ENCODE measurements at regions not wholly inside any gene's neighbourhood (a gene's known extent, or its start where the extent isn't known, plus 50 kb on each side); places are given as distances from the start of the nearest gene placed in this dataset.
"Not testable (repeated sequence)": the region's sequence is repeated elsewhere in the genome, so short reads cannot be mapped to it uniquely, and the experiment has no call there.

- Histone ChIP-seq H3K27ac (no peak overlapping the region), H3K4me1 (no peaks in the 10 kb centered on the region; the same call in 2 of the 3 replicates), H3K9me3 (no peaks in the 10 kb centered on the region), H3K4me2 (no peak overlapping the region), H3K4me3 (no peak overlapping the region)
- FAIRE-seq (no peak), DNase-seq (ENCODE audit: low read depth in 1 of 2, low spot score in 1 of 2) (no peak), ATAC-seq (no peak)
- POLR2A ChIA-PET: no interaction called here
- CTCF ChIA-PET: interaction anchor here (1.6 to 27.7 kb wide), 3 partner anchors 8 to 186 kb away, joined by 6 to 206 read pairs (median 19); no protein-coding TSS in a partner anchor
- WGBS (ENCODE audit: missing lambda C conversion rate): 56% methylated on average over 2 of the region's 2 CpGs
- TF ChIP-seq CEBPB (IDR thresholded peaks at IDR 0.05) (no peak), HDAC2 (IDR thresholded peaks at IDR 0.05) (no peak), ZFP36 (IDR thresholded peaks at IDR 0.05; ENCODE audit: borderline replicate concordance, partially characterized antibody) (no peak), POLR2A (IDR thresholded peaks at IDR 0.05; ENCODE audit: low read length) (no peak), NPAS2 (CRISPR knock-in tag; IDR thresholded peaks at IDR 0.05; ENCODE audit: borderline replicate concordance) (no peak), SREBF2 (IDR thresholded peaks at IDR 0.05) (no peak), PBX3 (IDR thresholded peaks at IDR 0.05) (no peak), RCOR1 (IDR thresholded peaks at IDR 0.05; ENCODE audit: low read depth, low read length) (no peak), KDM5A (IDR thresholded peaks at IDR 0.05) (no peak), MYC (IDR thresholded peaks at IDR 0.05; ENCODE audit: borderline replicate concordance, low read length) (no peak), RFX5 (IDR thresholded peaks at IDR 0.05) (no peak), ZNF302 (CRISPR knock-in tag; IDR thresholded peaks at IDR 0.05) (no peak)
- TF ChIP-seq, protein P1, sequence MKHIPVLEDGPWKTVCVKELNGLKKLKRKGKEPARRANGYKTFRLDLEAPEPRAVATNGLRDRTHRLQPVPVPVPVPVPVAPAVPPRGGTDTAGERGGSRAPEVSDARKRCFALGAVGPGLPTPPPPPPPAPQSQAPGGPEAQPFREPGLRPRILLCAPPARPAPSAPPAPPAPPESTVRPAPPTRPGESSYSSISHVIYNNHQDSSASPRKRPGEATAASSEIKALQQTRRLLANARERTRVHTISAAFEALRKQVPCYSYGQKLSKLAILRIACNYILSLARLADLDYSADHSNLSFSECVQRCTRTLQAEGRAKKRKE (CRISPR knock-in tag; IDR thresholded peaks at IDR 0.05; ENCODE audit: low read depth): no peak
- TF ChIP-seq, protein P2, sequence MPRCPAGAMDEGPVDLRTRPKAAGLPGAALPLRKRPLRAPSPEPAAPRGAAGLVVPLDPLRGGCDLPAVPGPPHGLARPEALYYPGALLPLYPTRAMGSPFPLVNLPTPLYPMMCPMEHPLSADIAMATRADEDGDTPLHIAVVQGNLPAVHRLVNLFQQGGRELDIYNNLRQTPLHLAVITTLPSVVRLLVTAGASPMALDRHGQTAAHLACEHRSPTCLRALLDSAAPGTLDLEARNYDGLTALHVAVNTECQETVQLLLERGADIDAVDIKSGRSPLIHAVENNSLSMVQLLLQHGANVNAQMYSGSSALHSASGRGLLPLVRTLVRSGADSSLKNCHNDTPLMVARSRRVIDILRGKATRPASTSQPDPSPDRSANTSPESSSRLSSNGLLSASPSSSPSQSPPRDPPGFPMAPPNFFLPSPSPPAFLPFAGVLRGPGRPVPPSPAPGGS (IDR thresholded peaks at IDR 0.05): no peak
These were observed 51.2 kb upstream of the LBX1 start for GRCh38 chr10:101280511-101280910.

GRCh38 chr10:101280921-101281320, 51.7 kb upstream of the LBX1 start:
- H3K4me3 ChIP-seq; POLR2A ChIA-PET; H3K4me1 ChIP-seq; H3K27ac ChIP-seq; FAIRE-seq; ATAC-seq; DNase-seq (ENCODE audit: low read depth in 1 of 2, low spot score in 1 of 2); H3K9me3 ChIP-seq; H3K4me2 ChIP-seq: not testable (repeated sequence)
- CTCF ChIA-PET: interaction anchor here (1.6 to 27.7 kb wide), 4 partner anchors 9 to 186 kb away, joined by 6 to 206 read pairs (median 14); no protein-coding TSS in a partner anchor
- WGBS (ENCODE audit: missing lambda C conversion rate): 52% methylated on average over 3 of the region's 3 CpGs

- no peak for FAIRE-seq
- DNase-seq (ENCODE audit: low read depth in 1 of 2, low spot score in 1 of 2): no peak
- no peak overlapping the region for H3K27ac ChIP-seq
- peaks cover 2% of the 10 kb centered on the region; the same call in 1 of the 3 replicates for H3K4me1 ChIP-seq
- H3K4me3 ChIP-seq: no peak overlapping the region
- no peak overlapping the region for H3K4me2 ChIP-seq
- no peaks in the 10 kb centered on the region for H3K9me3 ChIP-seq
- POLR2A ChIA-PET: no interaction called here
- ATAC-seq: no peak
- TF ChIP-seq CBX2 (IDR thresholded peaks at IDR 0.05; ENCODE audit: borderline replicate concordance, low read depth): no peak
- TF ChIP-seq KDM5A (IDR thresholded peaks at IDR 0.05): no peak
- no peak for TF ChIP-seq JUNB (IDR thresholded peaks at IDR 0.05)
- TF ChIP-seq, protein P3, sequence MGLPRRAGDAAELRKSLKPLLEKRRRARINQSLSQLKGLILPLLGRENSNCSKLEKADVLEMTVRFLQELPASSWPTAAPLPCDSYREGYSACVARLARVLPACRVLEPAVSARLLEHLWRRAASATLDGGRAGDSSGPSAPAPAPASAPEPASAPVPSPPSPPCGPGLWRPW (IDR thresholded peaks at IDR 0.05): no peak
- TF ChIP-seq CHD2 (IDR thresholded peaks at IDR 0.05; ENCODE audit: low read length, partially characterized antibody): no peak
- TF ChIP-seq GATA3 (IDR thresholded peaks at IDR 0.05; ENCODE audit: borderline replicate concordance): no peak
- no peak for TF ChIP-seq CHD4 (IDR thresholded peaks at IDR 0.05; ENCODE audit: borderline replicate concordance)
- CTCF ChIA-PET: interaction anchor here (0.8 to 3.5 kb wide), 8 partner anchors 8 to 159 kb away, joined by 3 to 19 read pairs (median 4); no protein-coding TSS in a partner anchor
- WGBS (ENCODE audit: missing lambda C conversion rate): 58% methylated on average over 2 of the region's 2 CpGs
These were observed 53.7 kb upstream of the LBX1 start for GRCh38 chr10:101282947-101283346.
